GM18873 (cell line): ENCODE measurements at regions not wholly inside any gene's neighbourhood (a gene's known extent, or its start where the extent isn't known, plus 50 kb on each side); places are given as distances from the start of the nearest gene placed in this dataset.

Source experiments
- ATAC-seq: cut with Tn5 transposase; IDR thresholded peaks from one replicate; pipeline ENCODE4 v1.9.1; 2021; ENCODE audit warnings: mild to moderate bottlenecking, moderate library complexity, moderate number of reproducible peaks; ENCODE audit not compliant: unreplicated experiment, low FRiP score

- no peak for ATAC-seq
These were observed 313.3 kb upstream of the AKR1E2 start for GRCh38 chr10:4512671-4513240.

GRCh38 chr10:4512196-4512595, 313.8 kb upstream of the AKR1E2 start:
- ATAC-seq = no peak

- no peak for ATAC-seq
These were observed 314.5 kb upstream of the AKR1E2 start for GRCh38 chr10:4511509-4511908.

GRCh38 chr10:4509405-4509804, 316.6 kb upstream of the AKR1E2 start:
- ATAC-seq = no peak

- ATAC-seq = no peak
These were observed 319.9 kb upstream of the AKR1E2 start for GRCh38 chr10:4506095-4506494.

- no peak for ATAC-seq
These were observed 321.5 kb upstream of the AKR1E2 start for GRCh38 chr10:4504550-4504949.

GRCh38 chr10:4503076-4503475, 322.9 kb upstream of the AKR1E2 start:
- ATAC-seq = no peak

GRCh38 chr10:4501306-4501705, 324.7 kb upstream of the AKR1E2 start:
- ATAC-seq = no peak

GRCh38 chr10:4498711-4499251, 327.2 kb upstream of the AKR1E2 start:
- no peak for ATAC-seq

GRCh38 chr10:4494551-4494950, 331.5 kb upstream of the AKR1E2 start:
- no peak for ATAC-seq

GRCh38 chr10:4492202-4492601, 333.8 kb upstream of the AKR1E2 start:
- no peak for ATAC-seq

GRCh38 chr10:4488904-4489303, 337.1 kb upstream of the AKR1E2 start:
- no peak for ATAC-seq

GRCh38 chr10:4485636-4486035, 340.4 kb upstream of the AKR1E2 start:
- ATAC-seq = no peak

- ATAC-seq = no peak
These were observed 342.2 kb upstream of the AKR1E2 start for GRCh38 chr10:4483811-4484210.

- ATAC-seq = no peak
These were observed 343.3 kb upstream of the AKR1E2 start for GRCh38 chr10:4482659-4483058.

GRCh38 chr10:4481192-4481591, 344.8 kb upstream of the AKR1E2 start:
- no peak for ATAC-seq

- no peak for ATAC-seq
These were observed 346.7 kb upstream of the AKR1E2 start for GRCh38 chr10:4479342-4479741.

- no peak for ATAC-seq
These were observed 348.3 kb upstream of the AKR1E2 start for GRCh38 chr10:4477664-4478063.

- no peak for ATAC-seq
These were observed 350.0 kb upstream of the AKR1E2 start for GRCh38 chr10:4475827-4476490.

GRCh38 chr10:4474829-4475228, 351.2 kb upstream of the AKR1E2 start:
- no peak for ATAC-seq

- ATAC-seq = no peak
These were observed 352.0 kb upstream of the AKR1E2 start for GRCh38 chr10:4473977-4474376.

GRCh38 chr10:4472190-4472904, 353.7 kb upstream of the AKR1E2 start:
- ATAC-seq = no peak
